Kidney (tissue), 13 donors: ENCODE measurements at regions not wholly inside any gene's neighbourhood (a gene's known extent, or its start where the extent isn't known, plus 50 kb on each side); places are given as distances from the start of the nearest gene placed in this dataset.
A peak's percentile ranks its signal among the peaks of the same experiment; 100 is the strongest.
"Not testable (repeated sequence)": the region's sequence is repeated elsewhere in the genome, so short reads cannot be mapped to it uniquely, and the experiment has no call there.

Source experiments
- DNase-seq, 5 donors: peaks; one replicate each; pipeline ENCODE4 v3.0.0-alpha.2; 2013 to 2020
- FAIRE-seq: peaks from 2 replicates; lab custom pipeline; 2012; peaks lifted over from hg19 to GRCh38; lab: Jason Lieb, UNC
- H3K27ac ChIP-seq, 2 donors: one replicate each; pipeline ENCODE4 v1.7.0; 2013; ENCODE audit warnings: low read depth in 2 of 2, low read length in 2 of 2, inconsistent platforms in 1 of 2
- H3K27me3 ChIP-seq: one replicate; pipeline ENCODE4 v1.7.1; 2013; ENCODE audit warnings: low read length, inconsistent platforms; ENCODE audit not compliant: control insufficient read depth, insufficient read depth
- H3K36me3 ChIP-seq, 3 donors: one replicate each; pipeline versions ENCODE4 v1.7.0 to v1.7.1; 2013; ENCODE audit warnings: low read length in 3 of 3, control low read depth in 1 of 3, inconsistent platforms in 1 of 3; ENCODE audit not compliant: insufficient read depth in 3 of 3, control insufficient read depth in 2 of 3
- H3K4me1 ChIP-seq, 3 donors: one replicate each; pipeline versions ENCODE4 v1.7.0 to v1.7.1; 2013; ENCODE audit warnings: low read length in 3 of 3, inconsistent platforms in 1 of 3, low read depth in 1 of 3; ENCODE audit not compliant: control insufficient read depth in 2 of 3, insufficient read depth in 2 of 3
- H3K4me3 ChIP-seq, 3 donors: one replicate each; pipeline versions ENCODE4 v1.7.0 to v1.8.1; 2013; ENCODE audit warnings: low read length in 3 of 3, control low read depth in 1 of 3, inconsistent platforms in 1 of 3
- H3K9ac ChIP-seq, 3 donors: one replicate each; pipeline versions ENCODE4 v1.7.0 to v1.7.1; 2013; ENCODE audit warnings: low read length in 3 of 3, control low read depth in 1 of 3, inconsistent platforms in 1 of 3
- H3K9me3 ChIP-seq, 3 donors: one replicate each; pipeline versions ENCODE4 v1.7.0 to v1.7.1; 2013; ENCODE audit warnings: low read length in 3 of 3, control low read depth in 1 of 3, inconsistent platforms in 1 of 3; ENCODE audit not compliant: control insufficient read depth in 2 of 3, insufficient read depth in 1 of 3
- intact Hi-C: fragments of 100-400 bp; cut with DNase I; formaldehyde crosslinking; loops from one replicate; pipeline ENCODE4 v1.11.1; 2022
- TF ChIP-seq, protein P1 (sequence below): IDR thresholded peaks from 3 replicates; pipeline ENCODE4 v1.5.1; 2012; ENCODE audit warnings: mild to moderate bottlenecking, moderate library complexity, borderline replicate concordance; ENCODE audit not compliant: insufficient read depth; ENCODE audit errors: extremely low read depth
- donor health status: control.
- donor health status: control.
- donor health status: control.
- donor health status: control.
- donor health status: control.
- donor health status: DM: yes; HTN: yes; CAD: no.
- donor health status: Normal renal cell carcinoma (clear cell type).

GRCh38 chr2:869894-870293, 80.8 kb upstream of the SNTG2 start:
- no peaks in the 10 kb centered on the region for H3K36me3 ChIP-seq
- FAIRE-seq (no peak), DNase-seq (no peak)
- H3K4me1 ChIP-seq = no peaks in the 10 kb centered on the region
- TF ChIP-seq, protein P1, sequence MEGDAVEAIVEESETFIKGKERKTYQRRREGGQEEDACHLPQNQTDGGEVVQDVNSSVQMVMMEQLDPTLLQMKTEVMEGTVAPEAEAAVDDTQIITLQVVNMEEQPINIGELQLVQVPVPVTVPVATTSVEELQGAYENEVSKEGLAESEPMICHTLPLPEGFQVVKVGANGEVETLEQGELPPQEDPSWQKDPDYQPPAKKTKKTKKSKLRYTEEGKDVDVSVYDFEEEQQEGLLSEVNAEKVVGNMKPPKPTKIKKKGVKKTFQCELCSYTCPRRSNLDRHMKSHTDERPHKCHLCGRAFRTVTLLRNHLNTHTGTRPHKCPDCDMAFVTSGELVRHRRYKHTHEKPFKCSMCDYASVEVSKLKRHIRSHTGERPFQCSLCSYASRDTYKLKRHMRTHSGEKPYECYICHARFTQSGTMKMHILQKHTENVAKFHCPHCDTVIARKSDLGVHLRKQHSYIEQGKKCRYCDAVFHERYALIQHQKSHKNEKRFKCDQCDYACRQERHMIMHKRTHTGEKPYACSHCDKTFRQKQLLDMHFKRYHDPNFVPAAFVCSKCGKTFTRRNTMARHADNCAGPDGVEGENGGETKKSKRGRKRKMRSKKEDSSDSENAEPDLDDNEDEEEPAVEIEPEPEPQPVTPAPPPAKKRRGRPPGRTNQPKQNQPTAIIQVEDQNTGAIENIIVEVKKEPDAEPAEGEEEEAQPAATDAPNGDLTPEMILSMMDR = no peak
- H3K4me3 ChIP-seq = no peak overlapping the region
- no peaks in the 10 kb centered on the region for H3K9me3 ChIP-seq
- intact Hi-C loops = no loop called here
- no peak overlapping the region for H3K27ac ChIP-seq
- H3K9ac ChIP-seq = no peak overlapping the region
- H3K27me3 ChIP-seq = no peaks in the 10 kb centered on the region

GRCh38 chr2:869357-869871, 81.2 kb upstream of the SNTG2 start:
- FAIRE-seq (no peak), DNase-seq (peak in 1 of 5 donors; percentile 23)
- H3K27me3 ChIP-seq = no peaks in the 10 kb centered on the region
- TF ChIP-seq, protein P1 = no peak
- no peak overlapping the region for H3K9ac ChIP-seq
- H3K4me3 ChIP-seq = no peak overlapping the region
- no peak overlapping the region for H3K27ac ChIP-seq
- H3K9me3 ChIP-seq = no peaks in the 10 kb centered on the region
- no peaks in the 10 kb centered on the region for H3K36me3 ChIP-seq
- intact Hi-C loops = no loop called here
- no peaks in the 10 kb centered on the region for H3K4me1 ChIP-seq

DNA sequence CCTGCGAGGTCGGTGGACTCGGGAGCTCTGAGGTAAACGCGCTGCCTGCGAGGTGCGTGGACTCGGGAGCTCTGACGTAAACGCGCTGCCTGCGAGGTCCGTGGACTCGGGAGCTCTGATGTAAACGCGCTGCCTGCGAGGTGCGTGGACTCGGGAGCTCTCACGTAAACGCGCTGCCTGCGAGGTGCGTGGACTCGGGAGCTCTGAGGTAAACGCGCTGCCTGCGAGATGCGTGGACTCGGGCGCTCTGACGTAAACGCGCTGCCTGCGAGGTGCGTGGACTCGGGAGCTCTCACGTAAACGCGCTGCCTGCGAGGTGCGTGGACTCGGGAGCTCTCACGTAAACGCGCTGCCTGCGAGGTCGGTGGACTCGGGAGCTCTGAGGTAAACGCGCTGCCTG, 81.8 kb upstream of the SNTG2 start:
- DNase-seq, intact Hi-C loops, H3K9ac ChIP-seq: not testable (repeated sequence)

GRCh38 chr2:867296-867695, 83.4 kb upstream of the SNTG2 start:
- no peak overlapping the region for H3K4me3 ChIP-seq

More for the DNA sequence above, 81.8 kb upstream of the SNTG2 start:
- not testable (repeated sequence) for H3K9me3 ChIP-seq, H3K36me3 ChIP-seq, FAIRE-seq, H3K27me3 ChIP-seq, H3K4me3 ChIP-seq, H3K4me1 ChIP-seq, H3K27ac ChIP-seq

More at GRCh38 chr2:867296-867695, 83.4 kb upstream of the SNTG2 start:
- TF ChIP-seq, protein P1 = no peak
- no peaks in the 10 kb centered on the region for H3K36me3 ChIP-seq
- no peak overlapping the region for H3K9ac ChIP-seq
- H3K4me1 ChIP-seq = no peaks in the 10 kb centered on the region
- no peaks in the 10 kb centered on the region for H3K27me3 ChIP-seq
- intact Hi-C loops = no loop called here
- no peak overlapping the region for H3K27ac ChIP-seq
- DNase-seq (no peak), FAIRE-seq (no peak)
- no peaks in the 10 kb centered on the region for H3K9me3 ChIP-seq
